GM21447 (cell line): ENCODE measurements at regions not wholly inside any gene's neighbourhood (a gene's known extent, or its start where the extent isn't known, plus 50 kb on each side); places are given as distances from the start of the nearest gene placed in this dataset.
"Not testable (repeated sequence)": the region's sequence is repeated elsewhere in the genome, so short reads cannot be mapped to it uniquely, and the experiment has no call there.

Experiments
- ATAC-seq: cut with Tn5 transposase; IDR thresholded peaks from one replicate; pipeline ENCODE4 v1.9.1; 2021; ENCODE audit not compliant: unreplicated experiment

GRCh38 chr1:191305370-191305769 lies 827.7 kb upstream of the BRINP3 start:
- no peak for ATAC-seq

GRCh38 chr1:191306916-191307315 lies 829.3 kb upstream of the BRINP3 start:
- ATAC-seq, result no peak

GRCh38 chr1:191320062-191320461 lies 838.2 kb upstream of the RGS18 start:
- no peak for ATAC-seq

GRCh38 chr1:191327868-191328267 lies 830.4 kb upstream of the RGS18 start:
- no peak for ATAC-seq

- ATAC-seq, result no peak
Measured at GRCh38 chr1:191343816-191344215, 814.4 kb upstream of the RGS18 start.

GRCh38 chr1:191346381-191346780 lies 811.9 kb upstream of the RGS18 start:
- no peak for ATAC-seq

GRCh38 chr1:191348328-191348727 lies 809.9 kb upstream of the RGS18 start:
- no peak for ATAC-seq

- ATAC-seq, result no peak
Measured at GRCh38 chr1:191350938-191351337, 807.3 kb upstream of the RGS18 start.

GRCh38 chr1:191358724-191359123 lies 799.5 kb upstream of the RGS18 start:
- ATAC-seq, result no peak

GRCh38 chr1:191366686-191367085 lies 791.6 kb upstream of the RGS18 start:
- no peak for ATAC-seq

- ATAC-seq, result no peak
Measured at GRCh38 chr1:191368891-191369654, 789.2 kb upstream of the RGS18 start.

GRCh38 chr1:191371626-191372025 lies 786.6 kb upstream of the RGS18 start:
- no peak for ATAC-seq

- ATAC-seq, result no peak
Measured at GRCh38 chr1:191388283-191388682, 770.0 kb upstream of the RGS18 start.

- ATAC-seq, result no peak
Measured at GRCh38 chr1:191396622-191397021, 761.6 kb upstream of the RGS18 start.

- no peak for ATAC-seq
Measured at GRCh38 chr1:191398551-191398950, 759.7 kb upstream of the RGS18 start.

- no peak for ATAC-seq
Measured at GRCh38 chr1:191405417-191405816, 752.8 kb upstream of the RGS18 start.

- ATAC-seq, result no peak
Measured at GRCh38 chr1:191414981-191415640, 743.2 kb upstream of the RGS18 start.

- ATAC-seq, result no peak
Measured at GRCh38 chr1:191419842-191420241, 738.4 kb upstream of the RGS18 start.

GRCh38 chr1:191427593-191427992 lies 730.7 kb upstream of the RGS18 start:
- ATAC-seq, result no peak

GRCh38 chr1:191432817-191433216 lies 725.4 kb upstream of the RGS18 start:
- ATAC-seq, result no peak

GRCh38 chr1:191438979-191439378 lies 719.3 kb upstream of the RGS18 start:
- no peak for ATAC-seq

- not testable (repeated sequence) for ATAC-seq
Measured at GRCh38 chr1:191448279-191448678, 710.0 kb upstream of the RGS18 start.

- ATAC-seq, result no peak
Measured at GRCh38 chr1:191452586-191452985, 705.7 kb upstream of the RGS18 start.
